SK-N-SH treated with all-trans-retinoic acid at 6 μM for 48 hours (cell line): ENCODE measurements at regions not wholly inside any gene's neighbourhood (a gene's known extent, or its start where the extent isn't known, plus 50 kb on each side); places are given as distances from the start of the nearest gene placed in this dataset.

Source experiments
- ARNTL ChIP-seq: fragments of 450-650 bp; formaldehyde crosslinking; IDR thresholded peaks from 2 replicates; pipeline ENCODE4 v1.5.0; 2020; ENCODE audit warnings: low read depth, mild to moderate bottlenecking, moderate library complexity, borderline replicate concordance
- ESRRG ChIP-seq: fragments of 250-450 bp; sonication (Bioruptor Pico); IDR thresholded peaks from 2 replicates; pipeline ENCODE4 v1.6.1; 2021; ENCODE audit warnings: mild to moderate bottlenecking
- ISL1 ChIP-seq: fragments of 250-450 bp; sonication (Bioruptor Pico); IDR thresholded peaks from 2 replicates; pipeline ENCODE4 v2.1.2; 2022; ENCODE audit warnings: mild to moderate bottlenecking, moderate library complexity
- OSR1 ChIP-seq: fragments of 250-450 bp; sonication (Bioruptor Pico); IDR thresholded peaks from 2 replicates; pipeline ENCODE4 v1.8.0; 2022; ENCODE audit warnings: moderate library complexity, mild to moderate bottlenecking, inconsistent platforms
- PATZ1 ChIP-seq: fragments of 250-450 bp; sonication (Bioruptor Pico); IDR thresholded peaks from 2 replicates; pipeline ENCODE4 v1.8.0; 2020; ENCODE audit warnings: mild to moderate bottlenecking, moderate library complexity, borderline replicate concordance
- TSHZ2 ChIP-seq: fragments of 250-450 bp; sonication (Bioruptor Pico); IDR thresholded peaks from 2 replicates; pipeline ENCODE4 v1.5.0; 2020; ENCODE audit warnings: mild to moderate bottlenecking, moderate library complexity
- ZFP30 ChIP-seq: fragments of 450-650 bp; formaldehyde crosslinking; IDR thresholded peaks from 2 replicates; pipeline ENCODE4 v1.5.0; 2022; ENCODE audit warnings: mild to moderate bottlenecking, moderate library complexity
- ZNF70 ChIP-seq: fragments of 450-650 bp; formaldehyde crosslinking; IDR thresholded peaks from 2 replicates; pipeline ENCODE4 v1.5.0; 2020; ENCODE audit warnings: mild to moderate bottlenecking, moderate library complexity

GRCh38 chr6:23367311-23367710 is 758.7 kb upstream of the NRSN1 start:
- TF ChIP-seq ZNF70 (CRISPR knock-in tag) (no peak), ESRRG (no peak), OSR1 (no peak), PATZ1 (no peak), ZFP30 (CRISPR knock-in tag) (no peak), TSHZ2 (CRISPR knock-in tag) (no peak), ISL1 (CRISPR knock-in tag) (no peak), ARNTL (CRISPR knock-in tag) (no peak)
